HG03521 (cell line): ENCODE measurements at regions not wholly inside any gene's neighbourhood (a gene's known extent, or its start where the extent isn't known, plus 50 kb on each side); places are given as distances from the start of the nearest gene placed in this dataset.
A peak's percentile ranks its signal among the peaks of the same experiment; 100 is the strongest.

Experiments
- ATAC-seq: cut with Tn5 transposase; IDR thresholded peaks from one replicate; pipeline ENCODE4 v1.9.1; 2021; ENCODE audit warnings: mild to moderate bottlenecking, moderate library complexity; ENCODE audit not compliant: unreplicated experiment

DNA sequence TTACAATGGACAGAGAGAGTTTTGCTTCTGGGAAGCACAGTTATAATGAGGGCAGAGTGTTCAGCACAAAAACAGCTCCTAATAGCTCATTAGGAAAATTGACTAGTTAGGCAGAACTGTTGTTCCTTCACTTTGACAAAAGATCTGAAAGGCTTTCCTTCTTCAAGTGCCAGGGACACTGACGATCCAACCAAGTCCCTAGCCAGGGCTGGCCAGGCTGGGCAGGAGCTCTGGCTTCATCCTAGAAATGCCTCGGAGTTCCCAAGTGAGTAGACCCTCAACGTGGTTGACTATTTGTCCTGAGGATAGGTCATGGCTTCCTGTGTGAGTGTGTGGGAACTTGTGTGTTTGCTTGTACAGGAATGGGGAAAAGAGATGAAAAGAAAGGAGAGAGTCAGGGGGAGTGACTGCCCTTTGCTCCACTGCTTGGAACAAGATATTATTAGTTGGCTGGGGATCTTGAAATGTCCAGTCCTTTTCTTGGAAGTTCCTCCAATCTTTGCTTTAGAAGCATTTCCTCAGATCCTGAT, 617.9 kb downstream of the NTRK3 start:
- ATAC-seq: no peak

- ATAC-seq: no peak
Measured at GRCh38 chr15:87634361-87634760, 622.2 kb downstream of the NTRK3 start.

GRCh38 chr15:87633525-87633924, 623.0 kb downstream of the NTRK3 start:
- ATAC-seq: no peak

- ATAC-seq: no peak
Measured at GRCh38 chr15:87632364-87632763, 624.2 kb downstream of the NTRK3 start.

DNA sequence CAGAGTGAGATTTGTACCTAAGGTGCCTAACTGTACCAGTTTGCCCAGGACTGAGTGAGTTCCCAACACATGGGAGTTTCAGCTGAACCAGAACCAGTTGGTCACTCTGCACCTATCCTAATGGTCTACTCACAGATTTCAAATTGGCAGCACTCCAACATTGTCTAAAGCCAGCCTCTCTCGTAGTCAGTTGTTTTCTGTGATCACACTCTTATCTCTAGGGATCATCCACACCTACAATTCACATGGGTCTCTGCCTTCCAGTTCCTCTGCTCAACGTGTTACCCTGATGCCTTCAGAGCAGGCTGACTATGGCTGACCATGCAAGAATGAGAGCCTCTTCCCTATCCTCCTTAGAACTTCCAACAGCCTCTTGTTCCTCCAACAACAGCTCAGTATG, 624.8 kb downstream of the NTRK3 start:
- no peak for ATAC-seq

- ATAC-seq: no peak
Measured at GRCh38 chr15:87631093-87631492, 625.4 kb downstream of the NTRK3 start.

DNA sequence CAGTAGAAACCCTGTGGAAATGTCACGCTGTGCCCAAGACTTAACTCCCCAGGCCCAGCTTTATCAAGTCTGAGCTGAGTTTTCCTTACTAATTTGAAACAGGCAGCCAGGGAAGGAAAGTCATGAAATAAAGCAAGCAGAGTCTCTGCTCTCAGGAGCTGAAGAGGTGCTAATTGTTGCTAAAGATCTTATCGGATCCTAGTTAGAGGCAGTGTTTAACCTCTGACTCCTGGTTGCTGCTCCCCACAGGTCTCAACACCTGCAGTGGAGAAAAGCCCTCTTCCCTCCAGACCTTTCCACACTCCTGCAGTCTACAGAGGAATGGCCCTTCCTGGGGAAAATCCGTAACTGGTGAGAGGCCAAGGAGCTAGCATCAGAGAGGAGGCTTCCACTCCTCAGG, 628.2 kb downstream of the NTRK3 start:
- ATAC-seq: no peak

DNA sequence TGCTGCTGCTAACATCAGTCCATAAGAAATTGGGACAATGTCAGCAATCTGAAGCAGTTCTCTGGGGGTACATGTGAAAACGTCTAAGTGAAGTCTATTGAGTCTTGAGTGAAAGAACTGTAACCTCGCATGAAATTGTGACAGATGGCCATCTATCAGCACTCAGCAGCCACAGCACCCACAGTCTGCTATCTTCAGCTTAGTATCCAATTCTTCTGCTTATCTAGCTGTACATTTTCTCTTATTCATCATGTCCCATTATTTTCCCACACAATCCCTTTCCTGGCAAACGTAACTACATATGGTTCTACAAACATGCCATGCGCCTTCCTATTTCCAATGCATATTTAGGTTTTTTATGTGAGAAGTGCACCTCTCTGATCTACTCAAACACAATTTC, 629.7 kb downstream of the NTRK3 start:
- no peak for ATAC-seq

DNA sequence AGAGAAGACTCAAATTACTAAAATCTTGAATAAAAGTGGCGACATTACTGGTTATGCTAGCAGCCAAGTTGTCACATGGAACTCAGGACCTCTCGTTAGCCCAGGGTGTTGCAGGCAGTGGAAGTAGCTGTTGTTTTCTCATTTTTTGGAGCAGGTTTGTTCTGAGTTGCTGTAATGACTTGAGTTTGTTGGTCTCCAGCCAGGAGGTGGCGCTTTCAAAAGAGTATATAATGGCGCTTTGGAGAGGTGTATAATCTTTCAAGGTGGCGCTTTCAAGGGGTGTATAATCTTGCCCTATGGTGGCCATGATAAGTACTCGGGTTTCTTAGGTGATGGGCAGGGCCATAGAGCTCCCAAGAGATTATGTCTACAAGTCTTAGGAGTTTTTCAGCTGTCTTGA, 632.7 kb downstream of the NTRK3 start:
- no peak for ATAC-seq

GRCh38 chr15:87620393-87620792, 636.1 kb downstream of the NTRK3 start:
- ATAC-seq: no peak

- no peak for ATAC-seq
Measured at GRCh38 chr15:87619161-87619960, 637.2 kb downstream of the NTRK3 start.

- ATAC-seq: no peak
Measured at GRCh38 chr15:87618203-87618725, 638.3 kb downstream of the NTRK3 start.

- no peak for ATAC-seq
Measured at GRCh38 chr15:87614704-87615103, 641.8 kb downstream of the NTRK3 start.

DNA sequence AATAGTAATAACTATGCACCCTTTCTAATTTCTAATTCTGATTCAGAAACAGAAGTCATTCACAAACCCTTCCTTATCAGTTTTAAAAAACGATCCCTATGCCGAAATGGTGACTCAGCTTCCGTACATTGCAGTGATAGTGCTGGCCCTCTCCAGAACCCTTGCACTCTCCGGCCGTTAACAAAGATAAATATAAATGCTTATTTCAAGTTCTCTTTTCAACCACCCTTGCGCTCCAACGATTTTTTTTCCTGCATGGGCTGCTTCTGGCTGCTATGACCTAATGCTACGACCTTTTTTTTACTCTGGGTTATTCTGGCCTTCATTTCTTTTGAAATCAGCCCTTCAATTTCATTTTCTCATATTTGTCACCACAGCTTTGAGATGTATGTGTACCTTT, 646.2 kb downstream of the NTRK3 start:
- ATAC-seq: no peak

- no peak for ATAC-seq
Measured at GRCh38 chr15:87609894-87610293, 646.6 kb downstream of the NTRK3 start.

DNA sequence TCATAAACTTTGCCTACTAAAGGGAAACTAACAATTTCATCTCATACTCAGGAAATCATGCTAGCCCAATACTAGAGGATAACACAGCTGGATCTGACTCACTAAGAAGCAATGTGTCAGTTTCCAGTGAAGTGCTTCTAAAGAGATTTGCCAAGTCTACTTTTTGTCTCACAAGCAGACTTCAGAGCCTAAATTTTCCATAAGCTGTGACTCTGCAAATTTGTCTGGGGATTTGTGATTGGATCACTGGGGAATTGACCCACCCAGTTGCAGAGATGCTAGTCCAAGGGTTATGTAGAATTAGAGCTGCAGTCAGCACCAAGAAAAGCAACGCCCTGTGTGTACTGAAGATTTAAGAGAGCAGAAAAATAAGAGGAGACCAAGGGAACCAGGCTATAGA, 647.1 kb downstream of the NTRK3 start:
- ATAC-seq: no peak

DNA sequence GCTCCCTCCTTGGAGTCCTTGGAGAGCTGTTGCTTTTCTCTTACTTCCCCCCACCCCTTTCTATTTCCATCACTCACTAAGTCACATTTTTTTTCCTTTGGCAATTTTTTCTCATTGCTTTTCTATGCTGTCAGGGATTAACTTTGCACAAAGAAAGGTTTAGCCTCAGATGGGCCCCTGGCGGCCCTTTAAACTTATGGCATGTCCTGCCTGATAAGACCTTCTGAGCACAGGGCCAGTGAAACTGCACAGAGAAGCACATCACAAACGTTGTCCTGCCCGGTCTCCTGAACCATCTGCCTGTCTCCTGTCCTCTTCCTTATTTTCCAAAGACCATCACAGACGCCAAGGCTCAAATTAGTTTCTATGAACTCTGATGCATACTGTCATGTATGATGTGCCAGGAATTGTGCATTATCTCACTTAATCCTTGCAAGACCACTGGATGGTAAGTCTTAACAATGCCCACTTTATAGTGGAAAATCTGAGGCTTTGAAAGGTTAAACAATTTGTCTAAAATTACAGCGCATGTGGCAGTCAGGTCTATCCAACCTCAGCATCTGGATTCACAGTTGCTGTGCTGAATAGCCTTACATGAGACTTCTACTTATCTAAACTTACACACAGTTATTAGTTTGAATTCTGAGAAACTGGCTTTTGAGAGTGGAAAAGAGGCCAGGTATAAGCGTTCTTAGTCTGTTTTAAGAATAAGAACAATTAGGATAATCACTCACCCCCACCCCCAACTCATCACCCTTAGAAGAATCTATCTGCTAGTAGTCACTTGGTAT, 648.1 kb downstream of the NTRK3 start:
- no peak for ATAC-seq

DNA sequence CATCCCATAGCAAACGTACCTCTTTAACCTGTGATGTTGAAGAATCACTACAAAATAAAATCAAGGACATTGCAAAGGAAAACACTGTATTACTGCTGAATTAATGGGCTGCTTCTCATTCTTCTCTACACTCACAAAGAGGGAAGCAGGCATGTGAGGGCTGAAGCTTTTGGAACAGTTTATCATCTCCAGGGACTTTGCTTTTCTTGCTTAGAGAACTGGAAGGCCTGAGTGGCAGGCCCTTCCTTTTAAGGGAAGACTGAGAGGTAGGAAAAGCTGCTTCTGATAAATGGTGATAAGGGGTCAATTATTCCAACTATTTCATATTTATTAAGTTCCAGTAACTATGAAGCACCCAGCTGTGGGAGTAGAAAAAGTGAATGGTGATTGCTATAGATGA, 649.6 kb downstream of the NTRK3 start:
- no peak for ATAC-seq

GRCh38 chr15:87604857-87605446, 651.6 kb downstream of the NTRK3 start:
- ATAC-seq: peak; percentile 50

GRCh38 chr15:87602371-87602770, 654.2 kb downstream of the NTRK3 start:
- ATAC-seq: no peak

DNA sequence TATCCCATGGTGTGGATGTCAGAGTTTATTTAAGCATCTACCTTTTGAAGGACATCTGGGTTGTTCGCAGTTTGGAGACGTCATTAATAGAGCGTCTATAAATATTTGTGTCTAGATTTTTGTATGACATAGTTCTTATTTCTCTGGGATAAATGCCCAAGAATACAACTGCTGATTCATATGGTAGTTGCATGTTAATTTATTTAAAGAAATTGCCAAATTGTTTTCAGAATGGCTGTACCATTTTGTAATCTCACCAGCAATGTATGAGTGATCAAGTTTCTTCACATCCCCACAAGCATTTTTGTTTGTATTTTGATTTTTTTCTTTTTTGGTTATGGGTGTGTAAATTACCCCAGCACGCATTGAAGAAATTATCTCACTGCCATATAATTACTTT, 656.9 kb downstream of the NTRK3 start:
- ATAC-seq: no peak
